IMR-90 (cell line): ENCODE measurements at regions not wholly inside any gene's neighbourhood (a gene's known extent, or its start where the extent isn't known, plus 50 kb on each side); places are given as distances from the start of the nearest gene placed in this dataset.

Source experiments
- ATAC-seq: fragments of 200-7000 bp; cut with Tn5 transposase; 2 replicates; pipeline ENCODE4 v1.9.1; 2020; ENCODE audit warnings: low read depth, mild to moderate bottlenecking, moderate library complexity
- BruUV-seq: library from RNA; stranded (reverse); fragments of 400-500 nt; replicated peaks from 2 replicates; lab custom pipeline; 2021; lab: Mats Ljungman, UMichigan
- CTCF ChIA-PET: fragments of 300-600 bp; formaldehyde crosslinking; extraction: SDS; loops from one replicate; lab custom pipeline; 2021; ENCODE audit warnings: antibody characterized with exemption; lab: Yijun Ruan, JAX
- POLR2A ChIA-PET: fragments of 300-600 bp; sonication (Branson Sonifier 250); formaldehyde crosslinking; loops from one replicate; lab custom pipeline; 2022; ENCODE audit warnings: antibody characterized with exemption; ENCODE audit not compliant: unreplicated experiment; lab: Charles Lee
- DNase-seq: peaks from one replicate; pipeline ENCODE4 v3.0.0; 2013
- H2AFZ ChIP-seq: replicated peaks from 2 replicates; pipeline ENCODE3; 2013; ENCODE audit warnings: low read length, mild to moderate bottlenecking; ENCODE audit not compliant: poor library complexity
- H2AK5ac ChIP-seq: 2 replicates; pipeline ENCODE4 v1.6.1; 2013; ENCODE audit warnings: low read depth, low read length, inconsistent platforms
- H2AK9ac ChIP-seq: replicated peaks from 2 replicates; pipeline ENCODE3; 2013; ENCODE audit warnings: mild to moderate bottlenecking, low read depth, low read length, moderate library complexity; ENCODE audit not compliant: poor library complexity
- H2BK120ac ChIP-seq: 2 replicates; pipeline ENCODE4 v1.6.1; 2013; ENCODE audit warnings: low read depth, low read length, inconsistent platforms
- H2BK15ac ChIP-seq: 3 replicates; pipeline ENCODE4 v1.6.1; 2013; ENCODE audit warnings: low read depth, low read length, inconsistent platforms
- H2BK20ac ChIP-seq: 2 replicates; pipeline ENCODE4 v1.6.1; 2013; ENCODE audit warnings: low read depth, mild to moderate bottlenecking, inconsistent platforms, low read length, moderate library complexity
- H2BK5ac ChIP-seq: 2 replicates; pipeline ENCODE4 v1.6.1; 2013; ENCODE audit warnings: mild to moderate bottlenecking, low read depth, low read length, inconsistent platforms; ENCODE audit not compliant: poor library complexity, severe bottlenecking
- H3K14ac ChIP-seq: replicated peaks from 2 replicates; pipeline ENCODE4 v1.6.1; 2013; ENCODE audit warnings: low read depth, low read length, inconsistent platforms
- H3K18ac ChIP-seq: 2 replicates; pipeline ENCODE4 v1.6.1; 2013; ENCODE audit warnings: low read depth, low read length, control low read depth
- H3K23ac ChIP-seq: 2 replicates; pipeline ENCODE4 v1.6.1; 2013; ENCODE audit warnings: low read depth, low read length, inconsistent platforms
- H3K27ac ChIP-seq: 2 replicates; pipeline ENCODE4 v1.5.1; 2013; ENCODE audit warnings: mild to moderate bottlenecking, control low read depth, low read length; ENCODE audit not compliant: insufficient read depth
- H3K27me3 ChIP-seq: 2 replicates; pipeline ENCODE4 v1.6.1; 2013; ENCODE audit warnings: low read length; ENCODE audit not compliant: control insufficient read depth, insufficient read depth
- H3K36me3 ChIP-seq: 2 replicates; pipeline ENCODE4 v1.6.1; 2013; ENCODE audit warnings: low read length, mixed read lengths; ENCODE audit not compliant: control insufficient read depth, insufficient read depth
- H3K4ac ChIP-seq: 2 replicates; pipeline ENCODE4 v1.6.1; 2013; ENCODE audit warnings: low read depth, low read length, inconsistent platforms
- H3K4me1 ChIP-seq: 2 replicates; pipeline ENCODE4 v1.6.1; 2013; ENCODE audit warnings: low read length, mixed read lengths; ENCODE audit not compliant: control insufficient read depth, insufficient read depth
- H3K4me2 ChIP-seq: 2 replicates; pipeline ENCODE4 v1.6.1; 2013; ENCODE audit warnings: low read depth, mild to moderate bottlenecking, control low read depth, low read length, moderate library complexity
- H3K4me3 ChIP-seq: 2 replicates; pipeline ENCODE4 v1.5.1; 2013; ENCODE audit warnings: low read depth, mild to moderate bottlenecking, control low read depth, low read length, moderate library complexity; ENCODE audit not compliant: insufficient read depth
- H3K56ac ChIP-seq: 2 replicates; pipeline ENCODE4 v1.6.1; 2013; ENCODE audit warnings: low read length, inconsistent platforms; ENCODE audit not compliant: insufficient read depth; ENCODE audit errors: extremely low read depth
- H3K79me1 ChIP-seq, 2 experiments: 2 replicates each; pipeline ENCODE4 v1.6.1; 2013; ENCODE audit warnings: low read length in 2 of 2, inconsistent platforms in 1 of 2, low read depth in 1 of 2
- H3K9ac ChIP-seq: 2 replicates; pipeline ENCODE4 v1.6.1; 2013; ENCODE audit warnings: low read depth, low read length, control low read depth
- H3K9me1 ChIP-seq: 2 replicates; pipeline ENCODE4 v1.6.1; 2013; ENCODE audit warnings: low read length, inconsistent platforms; ENCODE audit not compliant: insufficient read depth
- H3K9me3 ChIP-seq: 2 replicates; pipeline ENCODE4 v1.6.1; 2013; ENCODE audit warnings: low read length; ENCODE audit not compliant: control insufficient read depth, insufficient read depth
- H4K20me1 ChIP-seq: 2 replicates; pipeline ENCODE4 v1.6.1; 2013; ENCODE audit warnings: low read length, inconsistent platforms; ENCODE audit not compliant: insufficient read depth
- H4K5ac ChIP-seq: 2 replicates; pipeline ENCODE4 v1.6.1; 2013; ENCODE audit warnings: mild to moderate bottlenecking, low read depth, low read length, control low read depth
- H4K8ac ChIP-seq, 2 experiments: 2 replicates each; pipeline ENCODE4 v1.6.1; 2013; ENCODE audit warnings: low read depth in 2 of 2, low read length in 2 of 2, control low read depth in 1 of 2, inconsistent platforms in 1 of 2
- H4K91ac ChIP-seq: 2 replicates; pipeline ENCODE4 v1.6.1; 2013; ENCODE audit warnings: low read depth, low read length, inconsistent platforms; ENCODE audit not compliant: insufficient read depth
- MXI1 ChIP-seq: IDR thresholded peaks from 2 replicates; pipeline ENCODE4 v1.6.1; 2012; ENCODE audit warnings: low read depth, mild to moderate bottlenecking, low read length, moderate library complexity, borderline replicate concordance
- SMC3 ChIP-seq: fragments of 150-350 bp; IDR thresholded peaks from 2 replicates; pipeline ENCODE4 v1.6.1; 2016; ENCODE audit warnings: low read depth, mild to moderate bottlenecking, antibody characterized with exemption, low read length, moderate library complexity
- WGBS, 2 experiments: methylation state at CpG; one replicate each; pipeline versions ENCODE4 v1.1.5 to v1.1.7; 2013; ENCODE audit warnings: missing lambda C conversion rate in 2 of 2; ENCODE audit not compliant: insufficient read length in 1 of 2; ENCODE audit errors: extremely low coverage in 2 of 2; 5-methylcytosine and 5-hydroxymethylcytosine counted together
- dilution Hi-C: fragments of 300-500 bp; cut with HindIII; formaldehyde crosslinking; loops from one replicate; pipeline ENCODE4 v1.14.3; 2018; ENCODE audit warnings: low sequenced_read_pairs; ENCODE audit not compliant: unreplicated experiment
- in situ Hi-C: fragments of 300-500 bp; cut with MboI; formaldehyde crosslinking; loops from 3 replicates; pipeline ENCODE4 v1.14.3; 2019; ENCODE audit warnings: low sequenced_read_pairs, inconsistent platforms, mixed read lengths
- intact Hi-C: fragments of 100-400 bp; cut with micrococcal nuclease; formaldehyde crosslinking; loops from 2 replicates; pipeline ENCODE4 v1.10.0; 2022

DNA sequence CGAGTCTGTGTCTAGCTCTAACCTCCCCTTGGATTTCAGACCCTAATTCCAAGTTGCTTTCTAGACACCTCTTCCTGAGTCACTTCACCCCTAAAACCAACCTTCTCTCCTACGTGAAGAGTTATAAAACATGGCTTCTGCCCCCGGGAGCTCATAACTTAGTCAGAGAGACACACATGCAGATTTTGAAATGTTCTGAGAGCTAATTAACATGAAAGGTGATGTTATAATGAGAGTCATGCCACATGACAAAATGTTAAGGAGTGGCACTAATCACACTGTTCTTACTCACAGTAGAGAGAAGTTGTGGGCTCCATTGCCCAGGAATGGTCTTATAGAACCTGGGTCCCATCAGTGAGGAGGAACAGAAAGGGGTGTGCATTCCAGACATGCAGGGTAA is 117.1 kb downstream of the LRIG2 start:
- DNase-seq (no peak), ATAC-seq (no peak)
- H3K4me2 ChIP-seq, result no peak overlapping the region
- no peak overlapping the region for H2BK120ac ChIP-seq
- no peak overlapping the region for H4K8ac ChIP-seq
- no peak overlapping the region for H4K5ac ChIP-seq
- H3K79me1 ChIP-seq, result no peaks in the 10 kb centered on the region
- H2BK5ac ChIP-seq, result no peak overlapping the region
- no peaks in the 10 kb centered on the region for H3K4me1 ChIP-seq
- no peak overlapping the region for H3K23ac ChIP-seq
- no peaks in the 10 kb centered on the region for H3K9me1 ChIP-seq
- H3K18ac ChIP-seq, result no peak overlapping the region
- CTCF ChIA-PET, result no interaction called here
- POLR2A ChIA-PET, result no interaction called here
- no peak overlapping the region for H3K9ac ChIP-seq
- no peak overlapping the region for H3K14ac ChIP-seq
- TF ChIP-seq SMC3, result no peak
- TF ChIP-seq MXI1, result no peak
- no peak overlapping the region for H2AFZ ChIP-seq
- no peak overlapping the region for H3K27ac ChIP-seq
- WGBS, 2 experiments, result no CpG with 5 or more reads among the region's 3 CpGs
- no peaks in the 10 kb centered on the region for H4K20me1 ChIP-seq
- BruUV-seq, result no TSS peak
- H3K27me3 ChIP-seq, result peaks cover 7% of the 10 kb centered on the region
- H4K91ac ChIP-seq, result no peak overlapping the region
- H3K56ac ChIP-seq, result no peak overlapping the region
- dilution Hi-C loops, result no loop called here
- in situ Hi-C loops, result no loop called here
- no peak overlapping the region for H3K4ac ChIP-seq
- H2BK20ac ChIP-seq, result no peak overlapping the region
- H3K9me3 ChIP-seq, result no peaks in the 10 kb centered on the region
- H3K36me3 ChIP-seq, result no peaks in the 10 kb centered on the region
- no peak overlapping the region for H2BK15ac ChIP-seq
- intact Hi-C loops, result no loop called here
- H2AK5ac ChIP-seq, result no peak overlapping the region
- no peak overlapping the region for H3K4me3 ChIP-seq
- H2AK9ac ChIP-seq, result no peak overlapping the region
